Activated naive CD4-positive, alpha-beta T cell treated with anti-CD3 and anti-CD28 coated beads, Interleukin-2, amount 50 U/mL, for 16 hours (primary cell): ENCODE measurements at regions not wholly inside any gene's neighbourhood (a gene's known extent, or its start where the extent isn't known, plus 50 kb on each side); places are given as distances from the start of the nearest gene placed in this dataset.

ENCODE experiments used
- DNase-seq: peaks from one replicate; pipeline ENCODE4 v3.0.0-alpha.2; 2020

- DNase-seq = no peak
Measured at GRCh38 chr15:47397655-47398054, 319.6 kb upstream of the SEMA6D start.

GRCh38 chr15:47398132-47398531 is 319.2 kb upstream of the SEMA6D start:
- DNase-seq = no peak

GRCh38 chr15:47398594-47398993 is 318.7 kb upstream of the SEMA6D start:
- no peak for DNase-seq

GRCh38 chr15:47399100-47399499 is 318.2 kb upstream of the SEMA6D start:
- DNase-seq = no peak

- no peak for DNase-seq
Measured at GRCh38 chr15:47400603-47401002, 316.7 kb upstream of the SEMA6D start.

GRCh38 chr15:47401427-47401826 is 315.9 kb upstream of the SEMA6D start:
- no peak for DNase-seq

- DNase-seq = no peak
Measured at GRCh38 chr15:47402829-47403228, 314.5 kb upstream of the SEMA6D start.

- DNase-seq = no peak
Measured at GRCh38 chr15:47404877-47405276, 312.4 kb upstream of the SEMA6D start.

- no peak for DNase-seq
Measured at GRCh38 chr15:47405365-47406162, 311.7 kb upstream of the SEMA6D start.

GRCh38 chr15:47407692-47408091 is 309.6 kb upstream of the SEMA6D start:
- no peak for DNase-seq

GRCh38 chr15:47409038-47409437 is 308.3 kb upstream of the SEMA6D start:
- no peak for DNase-seq

GRCh38 chr15:47409600-47409999 is 307.7 kb upstream of the SEMA6D start:
- no peak for DNase-seq

GRCh38 chr15:47410247-47410646 is 307.1 kb upstream of the SEMA6D start:
- DNase-seq = no peak

GRCh38 chr15:47411733-47412132 is 305.6 kb upstream of the SEMA6D start:
- DNase-seq = no peak

- DNase-seq = no peak
Measured at GRCh38 chr15:47412136-47412535, 305.2 kb upstream of the SEMA6D start.

GRCh38 chr15:47412802-47413201 is 304.5 kb upstream of the SEMA6D start:
- no peak for DNase-seq

GRCh38 chr15:47414207-47414606 is 303.1 kb upstream of the SEMA6D start:
- DNase-seq = no peak

- no peak for DNase-seq
Measured at GRCh38 chr15:47415539-47415971, 301.8 kb upstream of the SEMA6D start.

GRCh38 chr15:47422881-47423665 is 294.2 kb upstream of the SEMA6D start:
- DNase-seq = no peak

- no peak for DNase-seq
Measured at GRCh38 chr15:47427463-47427862, 289.8 kb upstream of the SEMA6D start.

- no peak for DNase-seq
Measured at GRCh38 chr15:47429376-47429775, 287.9 kb upstream of the SEMA6D start.

- DNase-seq = no peak
Measured at GRCh38 chr15:47431501-47431900, 285.8 kb upstream of the SEMA6D start.

- DNase-seq = no peak
Measured at GRCh38 chr15:47432826-47433225, 284.5 kb upstream of the SEMA6D start.

- no peak for DNase-seq
Measured at GRCh38 chr15:47434596-47434995, 282.7 kb upstream of the SEMA6D start.
